ENCODE measurements at regions not wholly inside any gene's neighbourhood (a gene's known extent, or its start where the extent isn't known, plus 50 kb on each side); places are given as distances from the start of the nearest gene placed in this dataset.
"Not testable (repeated sequence)": the region's sequence is repeated elsewhere in the genome, so short reads cannot be mapped to it uniquely, and the experiment has no call there.

- DNase-seq, result no peak
Measured at GRCh38 chr5:90284375-90284774, 125.2 kb downstream of the CETN3 start.

- DNase-seq, result no peak
Measured at GRCh38 chr5:90279091-90279490, 130.5 kb downstream of the CETN3 start.

GRCh38 chr5:90274216-90274615 is 135.3 kb downstream of the CETN3 start:
- DNase-seq, result no peak

- no peak for DNase-seq
Measured at GRCh38 chr5:90267646-90268045, 141.9 kb downstream of the CETN3 start.

GRCh38 chr5:90265545-90265857 is 144.1 kb downstream of the CETN3 start:
- no peak for DNase-seq

- peak; percentile 10 for DNase-seq
Measured at GRCh38 chr5:90264689-90265544, 144.6 kb downstream of the CETN3 start.

- no peak for DNase-seq
Measured at GRCh38 chr5:90263102-90263820, 146.3 kb downstream of the CETN3 start.

- no peak for DNase-seq
Measured at GRCh38 chr5:90251447-90251846, 158.1 kb downstream of the CETN3 start.

GRCh38 chr5:90248640-90249039 is 160.9 kb downstream of the CETN3 start:
- DNase-seq, result no peak

GRCh38 chr5:90243848-90244247 is 165.7 kb downstream of the CETN3 start:
- not testable (repeated sequence) for DNase-seq

- DNase-seq, result no peak
Measured at GRCh38 chr5:90233476-90233875, 176.1 kb downstream of the CETN3 start.

GRCh38 chr5:90231688-90232087 is 177.9 kb downstream of the CETN3 start:
- no peak for DNase-seq

GRCh38 chr5:90227683-90228082 is 181.9 kb downstream of the CETN3 start:
- DNase-seq, result no peak

GRCh38 chr5:90226433-90227099 is 183.0 kb downstream of the CETN3 start:
- DNase-seq, result no peak

- no peak for DNase-seq
Measured at GRCh38 chr5:90224342-90224741, 185.2 kb downstream of the CETN3 start.

GRCh38 chr5:90223756-90224155 is 185.8 kb downstream of the CETN3 start:
- no peak for DNase-seq

GRCh38 chr5:90221951-90222350 is 187.6 kb downstream of the CETN3 start:
- no peak for DNase-seq

GRCh38 chr5:90220554-90220953 is 189.0 kb downstream of the CETN3 start:
- no peak for DNase-seq

- no peak for DNase-seq
Measured at GRCh38 chr5:90214991-90215390, 194.6 kb downstream of the CETN3 start.

- not testable (repeated sequence) for DNase-seq
Measured at GRCh38 chr5:90208323-90208722, 201.2 kb downstream of the CETN3 start.

- DNase-seq, result no peak
Measured at GRCh38 chr5:90201923-90202322, 207.6 kb downstream of the CETN3 start.

- no peak for DNase-seq
Measured at GRCh38 chr5:90193185-90193822, 216.3 kb downstream of the CETN3 start.

- DNase-seq, result no peak
Measured at GRCh38 chr5:90191352-90192045, 218.1 kb downstream of the CETN3 start.
